RWPE2 (cell line): ENCODE measurements at regions not wholly inside any gene's neighbourhood (a gene's known extent, or its start where the extent isn't known, plus 50 kb on each side); places are given as distances from the start of the nearest gene placed in this dataset.

Source experiments
- ATAC-seq: fragments of 200-7000 bp; cut with Tn5 transposase; 3 replicates; pipeline ENCODE4 v1.9.1; 2021; ENCODE audit warnings: low read depth
- DNase-seq: peaks from one replicate; pipeline ENCODE4 v3.0.0-alpha.2; 2020; ENCODE audit warnings: low spot score
- H3K27ac ChIP-seq: fragments of 450-650 bp; 2 replicates; pipeline ENCODE4 v1.5.1; 2017; ENCODE audit warnings: mild to moderate bottlenecking; ENCODE audit not compliant: poor library complexity, severe bottlenecking
- H3K27me3 ChIP-seq: fragments of 250-450 bp; sonication (Bioruptor Pico); 2 replicates; pipeline ENCODE4 v1.5.1; 2021; ENCODE audit warnings: mild to moderate bottlenecking, moderate library complexity; ENCODE audit not compliant: insufficient read depth, poor library complexity, severe bottlenecking
- H3K36me3 ChIP-seq: fragments of 250-450 bp; sonication (Bioruptor Pico); 2 replicates; pipeline ENCODE4 v1.5.1; 2020; ENCODE audit warnings: low read depth, mild to moderate bottlenecking, moderate library complexity
- H3K4me1 ChIP-seq: fragments of 250-450 bp; sonication (Bioruptor Pico); 2 replicates; pipeline ENCODE4 v1.5.1; 2021; ENCODE audit warnings: mild to moderate bottlenecking, moderate library complexity; ENCODE audit not compliant: insufficient read depth, poor library complexity, severe bottlenecking
- H3K4me3 ChIP-seq: fragments of 250-450 bp; sonication (Bioruptor Pico); 2 replicates; pipeline ENCODE4 v1.5.1; 2021; ENCODE audit warnings: mild to moderate bottlenecking, moderate library complexity; ENCODE audit not compliant: severe bottlenecking
- H3K9me3 ChIP-seq: fragments of 250-450 bp; sonication (Bioruptor Pico); 2 replicates; pipeline ENCODE4 v1.5.1; 2021; ENCODE audit warnings: mild to moderate bottlenecking, moderate library complexity; ENCODE audit not compliant: severe bottlenecking
- CTCF ChIP-seq: fragments of 450-650 bp; IDR thresholded peaks from one replicate; pipeline ENCODE4 v1.5.1; 2017; ENCODE audit warnings: mild to moderate bottlenecking, moderate library complexity; ENCODE audit not compliant: poor library complexity, severe bottlenecking

GRCh38 chr3:6524479-6524878 lies 336.4 kb upstream of the GRM7 start:
- no peak overlapping the region for H3K27ac ChIP-seq
- no peak overlapping the region for H3K4me3 ChIP-seq
- peaks cover 2% of the 10 kb centered on the region for H3K9me3 ChIP-seq
- no peaks in the 10 kb centered on the region for H3K4me1 ChIP-seq
- ATAC-seq, result no peak
- H3K27me3 ChIP-seq, result no peaks in the 10 kb centered on the region
- DNase-seq, result no peak
- TF ChIP-seq CTCF, result no peak
- H3K36me3 ChIP-seq, result no peaks in the 10 kb centered on the region

GRCh38 chr3:6526321-6526720 lies 334.6 kb upstream of the GRM7 start:
- Histone ChIP-seq H3K4me3 (no peak overlapping the region), H3K4me1 (no peaks in the 10 kb centered on the region), H3K27ac (no peak overlapping the region), H3K27me3 (no peaks in the 10 kb centered on the region), H3K36me3 (no peaks in the 10 kb centered on the region), H3K9me3 (peaks cover 2% of the 10 kb centered on the region)
- DNase-seq (no peak), ATAC-seq (peak; percentile 33; the same call in 2 of the 3 replicates)
- no peak for TF ChIP-seq CTCF

GRCh38 chr3:6526861-6527260 lies 334.1 kb upstream of the GRM7 start:
- Histone ChIP-seq H3K9me3 (peaks cover 2% of the 10 kb centered on the region), H3K4me1 (no peaks in the 10 kb centered on the region), H3K4me3 (no peak overlapping the region), H3K27ac (no peak overlapping the region), H3K27me3 (no peaks in the 10 kb centered on the region), H3K36me3 (no peaks in the 10 kb centered on the region)
- no peak for DNase-seq
- TF ChIP-seq CTCF, result no peak
- ATAC-seq, result no peak

- TF ChIP-seq CTCF, result no peak
- ATAC-seq (peak; percentile 19; the same call in 2 of the 3 replicates), DNase-seq (no peak)
These were observed 332.0 kb upstream of the GRM7 start for GRCh38 chr3:6528951-6529350.

GRCh38 chr3:6531153-6531552 lies 329.8 kb upstream of the GRM7 start:
- no peaks in the 10 kb centered on the region for H3K36me3 ChIP-seq
- DNase-seq, result no peak
- H3K27me3 ChIP-seq, result no peaks in the 10 kb centered on the region
- no peak overlapping the region for H3K27ac ChIP-seq
- no peak for TF ChIP-seq CTCF
- no peak for ATAC-seq
- no peaks in the 10 kb centered on the region for H3K4me1 ChIP-seq
- H3K4me3 ChIP-seq, result no peak overlapping the region
- no peaks in the 10 kb centered on the region for H3K9me3 ChIP-seq

More at GRCh38 chr3:6528951-6529350, 332.0 kb upstream of the GRM7 start:
- H3K27ac ChIP-seq, result no peak overlapping the region
- no peak overlapping the region for H3K4me3 ChIP-seq
- no peaks in the 10 kb centered on the region for H3K4me1 ChIP-seq
- no peaks in the 10 kb centered on the region for H3K27me3 ChIP-seq
- no peaks in the 10 kb centered on the region for H3K36me3 ChIP-seq
- H3K9me3 ChIP-seq, result no peaks in the 10 kb centered on the region
